ENCODE measurements at regions not wholly inside any gene's neighbourhood (a gene's known extent, or its start where the extent isn't known, plus 50 kb on each side); places are given as distances from the start of the nearest gene placed in this dataset.

- Histone ChIP-seq H3K36me3 (no peaks in the 10 kb centered on the region), H3K4me1 (no peaks in the 10 kb centered on the region), H3K4me3 (ENCODE audit: low read depth, low read length) (no peak overlapping the region), H3K27me3 (no peaks in the 10 kb centered on the region), H3K9me3 (no peaks in the 10 kb centered on the region)
- TF ChIP-seq, protein P1, sequence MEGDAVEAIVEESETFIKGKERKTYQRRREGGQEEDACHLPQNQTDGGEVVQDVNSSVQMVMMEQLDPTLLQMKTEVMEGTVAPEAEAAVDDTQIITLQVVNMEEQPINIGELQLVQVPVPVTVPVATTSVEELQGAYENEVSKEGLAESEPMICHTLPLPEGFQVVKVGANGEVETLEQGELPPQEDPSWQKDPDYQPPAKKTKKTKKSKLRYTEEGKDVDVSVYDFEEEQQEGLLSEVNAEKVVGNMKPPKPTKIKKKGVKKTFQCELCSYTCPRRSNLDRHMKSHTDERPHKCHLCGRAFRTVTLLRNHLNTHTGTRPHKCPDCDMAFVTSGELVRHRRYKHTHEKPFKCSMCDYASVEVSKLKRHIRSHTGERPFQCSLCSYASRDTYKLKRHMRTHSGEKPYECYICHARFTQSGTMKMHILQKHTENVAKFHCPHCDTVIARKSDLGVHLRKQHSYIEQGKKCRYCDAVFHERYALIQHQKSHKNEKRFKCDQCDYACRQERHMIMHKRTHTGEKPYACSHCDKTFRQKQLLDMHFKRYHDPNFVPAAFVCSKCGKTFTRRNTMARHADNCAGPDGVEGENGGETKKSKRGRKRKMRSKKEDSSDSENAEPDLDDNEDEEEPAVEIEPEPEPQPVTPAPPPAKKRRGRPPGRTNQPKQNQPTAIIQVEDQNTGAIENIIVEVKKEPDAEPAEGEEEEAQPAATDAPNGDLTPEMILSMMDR (IDR thresholded peaks at IDR 0.05; ENCODE audit: low read depth, low read length): no peak
- no peak for DNase-seq
These were observed 415.0 kb upstream of the SLITRK1 start for GRCh38 chr13:84297251-84297650.

GRCh38 chr13:84296401-84296800 is 414.1 kb upstream of the SLITRK1 start:
- TF ChIP-seq, protein P1 (IDR thresholded peaks at IDR 0.05; ENCODE audit: low read depth, low read length): no peak
- no peak for DNase-seq
- H3K9me3 ChIP-seq: no peaks in the 10 kb centered on the region
- H3K36me3 ChIP-seq: no peaks in the 10 kb centered on the region
- no peaks in the 10 kb centered on the region for H3K4me1 ChIP-seq
- no peaks in the 10 kb centered on the region for H3K27me3 ChIP-seq
- no peak overlapping the region for H3K4me3 ChIP-seq (ENCODE audit: low read depth, low read length)

DNA sequence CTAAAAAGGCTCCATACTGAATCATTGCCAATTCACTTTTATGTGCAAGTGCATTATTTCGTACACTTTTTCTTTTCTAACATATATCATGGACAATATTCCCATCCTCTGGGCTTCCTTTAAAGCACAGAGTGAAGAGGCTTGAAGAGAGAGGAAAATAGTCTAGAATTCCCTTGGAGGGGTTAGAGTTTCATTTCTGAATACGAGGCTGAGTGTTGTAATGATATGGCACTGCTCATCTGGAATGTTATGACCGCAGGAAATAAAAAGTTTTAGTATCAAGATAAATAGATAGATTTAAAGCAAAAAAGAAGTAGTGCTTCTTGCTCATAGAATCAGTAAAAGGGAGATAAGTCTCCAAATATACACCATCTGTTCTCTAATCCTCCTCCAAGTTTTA is 412.3 kb upstream of the SLITRK1 start:
- H3K9me3 ChIP-seq: no peaks in the 10 kb centered on the region
- no peak overlapping the region for H3K4me3 ChIP-seq (ENCODE audit: low read depth, low read length)
- H3K36me3 ChIP-seq: no peaks in the 10 kb centered on the region
- DNase-seq: no peak
- no peaks in the 10 kb centered on the region for H3K4me1 ChIP-seq
- no peaks in the 10 kb centered on the region for H3K27me3 ChIP-seq
- TF ChIP-seq, protein P1 (IDR thresholded peaks at IDR 0.05; ENCODE audit: low read depth, low read length): no peak

- Histone ChIP-seq H3K4me1 (no peaks in the 10 kb centered on the region), H3K9me3 (no peaks in the 10 kb centered on the region), H3K4me3 (ENCODE audit: low read depth, low read length) (no peak overlapping the region), H3K27me3 (no peaks in the 10 kb centered on the region), H3K36me3 (no peaks in the 10 kb centered on the region)
- TF ChIP-seq, protein P1 (IDR thresholded peaks at IDR 0.05; ENCODE audit: low read depth, low read length): no peak
- no peak for DNase-seq
These were observed 408.1 kb upstream of the SLITRK1 start for GRCh38 chr13:84290386-84290785.

- TF ChIP-seq, protein P1 (IDR thresholded peaks at IDR 0.05; ENCODE audit: low read depth, low read length): no peak
- Histone ChIP-seq H3K27me3 (no peaks in the 10 kb centered on the region), H3K36me3 (no peaks in the 10 kb centered on the region), H3K4me3 (ENCODE audit: low read depth, low read length) (no peak overlapping the region), H3K4me1 (no peaks in the 10 kb centered on the region), H3K9me3 (no peaks in the 10 kb centered on the region)
- no peak for DNase-seq
These were observed 396.9 kb upstream of the SLITRK1 start for GRCh38 chr13:84279166-84279565.

DNA sequence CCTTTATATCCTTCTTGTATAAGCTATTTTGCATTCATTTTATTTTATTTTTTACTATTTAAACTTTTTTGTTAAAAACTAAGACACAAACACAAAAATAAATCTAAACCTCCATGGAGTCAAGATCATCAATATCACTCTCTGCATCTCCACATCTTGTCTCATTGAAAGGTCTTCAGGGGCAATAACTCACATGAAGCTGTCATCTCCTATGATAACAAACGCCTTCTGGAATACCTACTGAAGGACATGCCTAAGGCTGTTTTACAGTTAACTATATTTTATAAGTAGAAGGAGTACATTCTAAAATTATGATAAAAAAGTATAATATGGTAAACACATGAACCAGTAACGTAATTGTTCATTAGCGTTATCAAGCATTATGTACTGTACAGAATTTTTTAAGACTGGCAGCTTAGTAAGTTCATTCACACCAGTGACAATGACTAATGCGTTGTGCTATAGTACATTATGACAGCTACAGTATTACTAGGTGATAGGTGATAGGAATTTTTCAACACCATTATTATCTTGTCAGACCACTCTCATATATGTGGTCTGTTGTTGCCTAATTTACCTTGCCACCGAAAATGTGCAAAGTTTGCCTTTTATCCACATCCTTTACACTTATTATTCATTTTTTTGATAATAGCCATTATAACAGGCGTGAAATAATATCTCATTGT is 390.7 kb upstream of the SLITRK1 start:
- H3K4me3 ChIP-seq (ENCODE audit: low read depth, low read length): no peak overlapping the region
- no peaks in the 10 kb centered on the region for H3K4me1 ChIP-seq
- DNase-seq: no peak
- TF ChIP-seq, protein P1 (IDR thresholded peaks at IDR 0.05; ENCODE audit: low read depth, low read length): no peak
- no peaks in the 10 kb centered on the region for H3K36me3 ChIP-seq
- no peaks in the 10 kb centered on the region for H3K9me3 ChIP-seq
- H3K27me3 ChIP-seq: no peaks in the 10 kb centered on the region

All from BE2C (cell line).